Smooth muscle cell (in vitro differentiated cells): ENCODE measurements at regions not wholly inside any gene's neighbourhood (a gene's known extent, or its start where the extent isn't known, plus 50 kb on each side); places are given as distances from the start of the nearest gene placed in this dataset.

Source experiments
- DNase-seq: peaks from one replicate; lab custom pipeline; 2025; ENCODE audit not compliant: unreplicated experiment; lab: John Stamatoyannopoulos, UW
- H2AFZ ChIP-seq: fragments of 200-600 bp; sonication (generic); 2 replicates; pipeline ENCODE4 v1.6.0; 2016; ENCODE audit warnings: antibody characterized with exemption, low read depth, mild to moderate bottlenecking
- H3F3A ChIP-seq: fragments of 200-600 bp; sonication (generic); 2 replicates; pipeline ENCODE4 v1.6.0; 2017; ENCODE audit warnings: antibody characterized with exemption, low read depth
- H3K27ac ChIP-seq: fragments of 200-600 bp; sonication (generic); 2 replicates; pipeline ENCODE4 v1.5.1; 2016; ENCODE audit warnings: low read depth, mild to moderate bottlenecking
- H3K27me3 ChIP-seq: fragments of 200-600 bp; sonication (generic); 2 replicates; pipeline ENCODE4 v1.6.1; 2016; ENCODE audit warnings: low read depth, mild to moderate bottlenecking
- H3K36me3 ChIP-seq: fragments of 200-600 bp; sonication (generic); 2 replicates; pipeline ENCODE4 v1.5.1; 2016; ENCODE audit warnings: low read depth
- H3K4me1 ChIP-seq: fragments of 200-600 bp; sonication (generic); 2 replicates; pipeline ENCODE4 v1.5.1; 2016; ENCODE audit warnings: low read depth
- H3K4me2 ChIP-seq: fragments of 200-600 bp; sonication (generic); 2 replicates; pipeline ENCODE4 v1.6.0; 2016; ENCODE audit warnings: mild to moderate bottlenecking
- H3K4me3 ChIP-seq: fragments of 200-600 bp; sonication (generic); 2 replicates; pipeline ENCODE4 v1.5.1; 2016; ENCODE audit warnings: mild to moderate bottlenecking
- H3K79me2 ChIP-seq: fragments of 200-600 bp; sonication (generic); 2 replicates; pipeline ENCODE4 v1.6.0; 2016; ENCODE audit warnings: low read depth, mild to moderate bottlenecking
- H3K9ac ChIP-seq: fragments of 200-600 bp; sonication (generic); 2 replicates; pipeline ENCODE4 v1.6.0; 2016; ENCODE audit warnings: low read depth
- H3K9me3 ChIP-seq: fragments of 200-600 bp; sonication (generic); replicated peaks from 2 replicates; pipeline ENCODE4 v1.5.1; 2016; ENCODE audit warnings: low read depth
- H4K20me1 ChIP-seq: fragments of 200-600 bp; sonication (generic); 2 replicates; pipeline ENCODE4 v1.6.0; 2016; ENCODE audit warnings: low read depth
- CTCF ChIP-seq: fragments of 200-600 bp; sonication (generic); IDR thresholded peaks from 2 replicates; pipeline ENCODE4 v1.5.1; 2017; ENCODE audit warnings: borderline replicate concordance, mild to moderate bottlenecking, antibody characterized with exemption; ENCODE audit not compliant: insufficient read depth, poor library complexity, severe bottlenecking
- WGBS: methylation state at CpG from one replicate; pipeline ENCODE4 v1.1.7; 2016; ENCODE audit warnings: low lambda C conversion rate; 5-methylcytosine and 5-hydroxymethylcytosine counted together

DNA sequence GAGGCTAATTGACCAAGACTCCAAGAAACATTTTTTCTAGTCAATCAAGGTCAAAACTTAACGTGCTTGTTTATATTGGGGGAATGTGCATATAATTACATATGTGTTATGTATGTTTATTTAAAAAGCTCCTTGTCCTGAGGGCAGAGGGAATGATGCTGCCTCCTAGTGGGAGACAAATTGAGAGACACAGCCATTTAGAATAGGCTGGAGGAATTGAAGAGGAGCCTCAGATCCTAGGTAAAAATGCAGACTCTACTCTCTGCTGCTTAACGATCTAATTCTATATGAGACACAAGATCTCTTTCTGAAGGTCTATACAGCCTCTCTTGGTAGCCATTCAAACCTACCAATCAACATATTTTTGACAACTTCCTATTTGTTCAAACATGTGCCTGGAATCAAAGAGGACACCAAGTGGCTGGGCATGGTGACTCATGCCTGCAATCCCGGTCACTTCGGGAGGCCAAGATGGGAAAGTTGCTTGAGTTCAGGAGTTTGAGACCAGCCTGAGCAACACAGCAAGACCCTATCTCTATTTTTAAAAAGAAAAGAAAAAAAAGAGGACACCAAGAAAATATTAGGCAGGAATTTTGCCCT is 136.6 kb upstream of the ZNF648 start:
- Histone ChIP-seq H3K27me3 (no peaks in the 10 kb centered on the region), H3K9ac (no peak overlapping the region), H3K79me2 (no peaks in the 10 kb centered on the region), H3F3A (peaks cover 10% of the 10 kb centered on the region), H3K4me1 (peaks cover 8% of the 10 kb centered on the region), H3K36me3 (no peaks in the 10 kb centered on the region), H3K9me3 (no peaks in the 10 kb centered on the region), H3K4me3 (no peak overlapping the region), H2AFZ (no peak overlapping the region), H3K27ac (no peak overlapping the region), H3K4me2 (no peak overlapping the region), H4K20me1 (no peaks in the 10 kb centered on the region)
- peak; percentile 4 for TF ChIP-seq CTCF
- no peak for DNase-seq
- 72% methylated on average over 4 of the region's 4 CpGs for WGBS

- no peaks in the 10 kb centered on the region for H3K27me3 ChIP-seq
- no peaks in the 10 kb centered on the region for H3K36me3 ChIP-seq
- no peak overlapping the region for H3K4me3 ChIP-seq
- no peaks in the 10 kb centered on the region for H3K9me3 ChIP-seq
- H3F3A ChIP-seq: peaks cover 10% of the 10 kb centered on the region
- 77% methylated on average over 7 of the region's 7 CpGs for WGBS
- H3K79me2 ChIP-seq: no peaks in the 10 kb centered on the region
- no peak overlapping the region for H3K9ac ChIP-seq
- no peak overlapping the region for H3K27ac ChIP-seq
- no peak for DNase-seq
- TF ChIP-seq CTCF: no peak
- no peaks in the 10 kb centered on the region for H4K20me1 ChIP-seq
- H2AFZ ChIP-seq: no peak overlapping the region
- peaks cover 8% of the 10 kb centered on the region for H3K4me1 ChIP-seq
- H3K4me2 ChIP-seq: no peak overlapping the region
These were observed 135.7 kb upstream of the ZNF648 start for GRCh38 chr1:182196897-182197870.

DNA sequence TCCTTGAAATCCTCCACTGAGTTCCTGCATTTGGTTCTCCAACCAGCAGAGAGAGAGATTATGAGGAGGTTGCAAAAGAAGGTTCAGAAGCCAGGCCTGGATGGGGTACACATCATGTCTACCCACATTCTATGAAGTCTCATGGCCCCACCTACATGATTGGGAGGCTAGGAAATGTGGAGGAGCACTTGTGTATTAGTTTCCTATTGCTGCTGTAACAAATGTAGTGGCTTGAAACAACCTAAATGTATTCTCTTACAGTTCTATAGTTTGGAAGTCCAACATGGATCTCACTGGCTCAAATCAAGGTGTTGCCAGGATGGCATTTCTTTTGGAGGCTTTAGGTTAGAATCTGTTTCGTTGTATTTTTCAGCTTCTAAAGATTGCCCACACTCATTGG is 134.2 kb upstream of the ZNF648 start:
- DNase-seq: no peak
- H3K4me3 ChIP-seq: no peak overlapping the region
- H3F3A ChIP-seq: peaks cover 6% of the 10 kb centered on the region
- no peak for TF ChIP-seq CTCF
- no peaks in the 10 kb centered on the region for H3K36me3 ChIP-seq
- no peak overlapping the region for H2AFZ ChIP-seq
- no peak overlapping the region for H3K27ac ChIP-seq
- H3K9ac ChIP-seq: no peak overlapping the region
- H4K20me1 ChIP-seq: no peaks in the 10 kb centered on the region
- H3K9me3 ChIP-seq: no peaks in the 10 kb centered on the region
- no peak overlapping the region for H3K4me2 ChIP-seq
- WGBS: 89% methylated on average over 1 of the region's 1 CpG
- H3K4me1 ChIP-seq: peaks cover 2% of the 10 kb centered on the region
- no peaks in the 10 kb centered on the region for H3K79me2 ChIP-seq
- no peaks in the 10 kb centered on the region for H3K27me3 ChIP-seq
